ENCODE measurements at regions not wholly inside any gene's neighbourhood (a gene's known extent, or its start where the extent isn't known, plus 50 kb on each side); places are given as distances from the start of the nearest gene placed in this dataset.

GRCh38 chr5:34487159-34487879, 168.8 kb upstream of the RAI14 start:
- DNase-seq: no peak

- DNase-seq: no peak
Measured at GRCh38 chr5:34487956-34488355, 168.2 kb upstream of the RAI14 start.

GRCh38 chr5:34488984-34489383, 167.1 kb upstream of the RAI14 start:
- DNase-seq: no peak

- peak; percentile 85 for DNase-seq
Measured at GRCh38 chr5:34490506-34491250, 165.4 kb upstream of the RAI14 start.

GRCh38 chr5:34491251-34491620, 164.9 kb upstream of the RAI14 start:
- DNase-seq: no peak

- DNase-seq: no peak
Measured at GRCh38 chr5:34494111-34494755, 161.9 kb upstream of the RAI14 start.

GRCh38 chr5:34495178-34495577, 160.9 kb upstream of the RAI14 start:
- no peak for DNase-seq

GRCh38 chr5:34496260-34496691, 159.9 kb upstream of the RAI14 start:
- no peak for DNase-seq

- DNase-seq: no peak
Measured at GRCh38 chr5:34496701-34497469, 159.2 kb upstream of the RAI14 start.

GRCh38 chr5:34497470-34497808, 158.7 kb upstream of the RAI14 start:
- DNase-seq: no peak

GRCh38 chr5:34498572-34498971, 157.6 kb upstream of the RAI14 start:
- no peak for DNase-seq

- DNase-seq: no peak
Measured at GRCh38 chr5:34499001-34499734, 157.0 kb upstream of the RAI14 start.

GRCh38 chr5:34500236-34500847, 155.8 kb upstream of the RAI14 start:
- DNase-seq: no peak

- no peak for DNase-seq
Measured at GRCh38 chr5:34501016-34501415, 155.1 kb upstream of the RAI14 start.

- no peak for DNase-seq
Measured at GRCh38 chr5:34501840-34502239, 154.3 kb upstream of the RAI14 start.

- no peak for DNase-seq
Measured at GRCh38 chr5:34502581-34502980, 153.5 kb upstream of the RAI14 start.

- DNase-seq: no peak
Measured at GRCh38 chr5:34503379-34504253, 152.5 kb upstream of the RAI14 start.

- no peak for DNase-seq
Measured at GRCh38 chr5:34504967-34505366, 151.2 kb upstream of the RAI14 start.

- no peak for DNase-seq
Measured at GRCh38 chr5:34505731-34506130, 150.4 kb upstream of the RAI14 start.

- DNase-seq: no peak
Measured at GRCh38 chr5:34507933-34508332, 148.2 kb upstream of the RAI14 start.

- DNase-seq: no peak
Measured at GRCh38 chr5:34509392-34509791, 146.7 kb upstream of the RAI14 start.

Data from NCI-H2171 (cell line).